ENCODE measurements at regions not wholly inside any gene's neighbourhood (a gene's known extent, or its start where the extent isn't known, plus 50 kb on each side); places are given as distances from the start of the nearest gene placed in this dataset.

DNA sequence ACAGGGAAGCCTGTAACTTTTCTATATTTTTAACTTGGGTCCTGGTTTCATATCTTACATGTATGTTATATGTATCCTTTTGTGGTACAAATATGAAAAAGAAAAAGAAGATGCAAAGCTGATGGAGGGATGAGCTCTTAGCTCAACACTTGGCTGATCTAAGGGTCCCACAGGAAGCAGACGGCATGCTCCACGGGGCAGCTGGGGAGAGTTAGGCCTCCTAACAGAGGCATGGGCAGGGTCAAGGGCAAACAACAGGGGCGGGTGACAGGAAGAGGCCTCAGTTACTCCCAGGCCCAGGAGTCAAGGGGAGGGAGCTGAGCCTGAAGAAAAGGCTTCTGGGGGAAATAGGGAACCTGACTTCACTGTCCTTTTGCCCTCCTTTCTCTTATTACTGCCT is 287.2 kb downstream of the ZSWIM6 start:
- DNase-seq (ENCODE audit: low spot score) = no peak
- no peaks in the 10 kb centered on the region for H3K27me3 ChIP-seq
- H3K4me1 ChIP-seq = peaks cover 0 to 13% of the 10 kb centered on the region in 2 donors
- H3K9me3 ChIP-seq = no peaks in the 10 kb centered on the region
- no peaks in the 10 kb centered on the region for H3K36me3 ChIP-seq
- H3K27ac ChIP-seq = no peak overlapping the region
- TF ChIP-seq CTCF (IDR thresholded peaks at IDR 0.05) = no peak
- no peak overlapping the region for H3K4me3 ChIP-seq

GRCh38 chr5:61619777-61620518 is 287.9 kb downstream of the ZSWIM6 start:
- Histone ChIP-seq H3K9me3 (no peaks in the 10 kb centered on the region), H3K27ac (no peak overlapping the region), H3K27me3 (no peaks in the 10 kb centered on the region), H3K36me3 (no peaks in the 10 kb centered on the region), H3K4me1 (peaks cover 0 to 17% of the 10 kb centered on the region in 2 donors), H3K4me3 (no peak overlapping the region)
- no peak for TF ChIP-seq CTCF (IDR thresholded peaks at IDR 0.05)
- no peak for DNase-seq (ENCODE audit: low spot score)

- Histone ChIP-seq H3K27ac (no peak overlapping the region), H3K4me3 (no peak overlapping the region), H3K9me3 (no peaks in the 10 kb centered on the region), H3K36me3 (no peaks in the 10 kb centered on the region), H3K4me1 (peaks cover 0 to 24% of the 10 kb centered on the region in 2 donors), H3K27me3 (no peaks in the 10 kb centered on the region)
- no peak for DNase-seq (ENCODE audit: low spot score)
- TF ChIP-seq CTCF (IDR thresholded peaks at IDR 0.05) = no peak
Measured at GRCh38 chr5:61620699-61621182, 288.7 kb downstream of the ZSWIM6 start.

GRCh38 chr5:61621202-61621650 is 289.2 kb downstream of the ZSWIM6 start:
- no peaks in the 10 kb centered on the region for H3K36me3 ChIP-seq
- peaks cover 0 to 28% of the 10 kb centered on the region in 2 donors for H3K4me1 ChIP-seq
- no peak overlapping the region for H3K27ac ChIP-seq
- H3K27me3 ChIP-seq = no peaks in the 10 kb centered on the region
- TF ChIP-seq CTCF (IDR thresholded peaks at IDR 0.05) = no peak
- no peak for DNase-seq (ENCODE audit: low spot score)
- H3K4me3 ChIP-seq = no peak overlapping the region
- no peaks in the 10 kb centered on the region for H3K9me3 ChIP-seq

GRCh38 chr5:61622156-61622555 is 290.1 kb downstream of the ZSWIM6 start:
- no peak overlapping the region for H3K4me3 ChIP-seq
- H3K9me3 ChIP-seq = no peaks in the 10 kb centered on the region
- no peak for DNase-seq (ENCODE audit: low spot score)
- H3K4me1 ChIP-seq = peaks cover 0 to 36% of the 10 kb centered on the region in 2 donors
- H3K36me3 ChIP-seq = no peaks in the 10 kb centered on the region
- no peak for TF ChIP-seq CTCF (IDR thresholded peaks at IDR 0.05)
- no peak overlapping the region for H3K27ac ChIP-seq
- H3K27me3 ChIP-seq = no peaks in the 10 kb centered on the region
